DMS153 treated with DMSO at 0.1 percent for 48 hours (cell line): ENCODE measurements at regions not wholly inside any gene's neighbourhood (a gene's known extent, or its start where the extent isn't known, plus 50 kb on each side); places are given as distances from the start of the nearest gene placed in this dataset.

Experiments
- DNase-seq: peaks from one replicate; lab custom pipeline; 2025; ENCODE audit not compliant: unreplicated experiment; lab: John Stamatoyannopoulos, UW

DNA sequence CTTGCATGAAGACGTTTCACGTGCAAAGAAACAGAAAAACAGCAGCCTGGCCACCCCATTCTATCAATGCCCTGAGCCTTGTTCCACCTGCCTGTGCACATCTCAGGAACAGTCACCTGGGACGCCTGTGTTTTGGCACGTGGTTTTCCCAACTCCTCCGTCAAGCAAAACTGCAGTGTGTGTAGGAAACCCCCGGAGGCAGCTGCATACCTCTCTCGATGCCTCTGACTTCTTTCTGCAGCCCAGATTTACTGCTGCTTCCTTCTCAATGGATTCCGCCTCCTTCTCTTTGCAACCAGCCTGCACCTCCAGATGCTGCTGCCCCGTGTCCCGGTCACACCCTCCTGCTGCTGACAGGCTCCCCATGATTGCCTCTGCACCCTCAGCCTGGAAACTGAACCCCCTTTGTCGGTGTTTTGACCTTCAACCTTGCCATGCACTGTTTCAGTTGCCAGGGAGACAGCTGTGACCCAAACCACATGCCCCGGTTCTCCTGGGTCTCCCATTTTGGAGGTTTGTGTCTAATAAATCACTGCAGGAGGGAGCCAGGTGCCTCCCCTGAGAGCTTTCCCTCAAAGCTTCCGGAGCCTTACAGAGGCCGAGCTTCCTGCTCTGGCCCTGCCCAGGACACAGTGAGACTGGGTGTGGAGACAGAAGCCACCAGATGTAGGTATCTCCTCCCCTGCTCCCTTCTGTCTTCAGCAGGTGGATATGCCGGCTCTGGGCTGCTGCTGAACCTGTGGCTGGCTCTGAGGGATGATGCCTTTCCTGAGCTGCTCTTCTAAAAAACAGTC, 395.5 kb upstream of the IRX1 start:
- no peak for DNase-seq

DNA sequence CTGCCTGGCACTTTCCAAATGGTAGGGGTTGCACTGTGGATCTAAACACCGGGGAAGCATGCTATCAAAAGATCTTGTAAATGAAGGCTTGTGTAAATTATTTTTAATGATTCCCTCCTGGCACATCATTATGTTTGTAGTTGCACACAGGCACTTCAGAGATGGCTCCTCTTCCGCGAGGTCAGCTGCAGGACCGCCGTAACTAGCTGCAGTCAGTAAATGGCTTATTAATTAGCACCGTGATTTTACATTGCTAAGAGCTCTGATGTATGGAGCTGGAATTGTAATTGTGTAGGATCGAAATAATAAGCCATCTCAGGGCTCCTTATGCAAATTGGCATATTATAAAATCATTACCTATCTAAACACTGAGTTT, 397.6 kb upstream of the IRX1 start:
- no peak for DNase-seq

DNA sequence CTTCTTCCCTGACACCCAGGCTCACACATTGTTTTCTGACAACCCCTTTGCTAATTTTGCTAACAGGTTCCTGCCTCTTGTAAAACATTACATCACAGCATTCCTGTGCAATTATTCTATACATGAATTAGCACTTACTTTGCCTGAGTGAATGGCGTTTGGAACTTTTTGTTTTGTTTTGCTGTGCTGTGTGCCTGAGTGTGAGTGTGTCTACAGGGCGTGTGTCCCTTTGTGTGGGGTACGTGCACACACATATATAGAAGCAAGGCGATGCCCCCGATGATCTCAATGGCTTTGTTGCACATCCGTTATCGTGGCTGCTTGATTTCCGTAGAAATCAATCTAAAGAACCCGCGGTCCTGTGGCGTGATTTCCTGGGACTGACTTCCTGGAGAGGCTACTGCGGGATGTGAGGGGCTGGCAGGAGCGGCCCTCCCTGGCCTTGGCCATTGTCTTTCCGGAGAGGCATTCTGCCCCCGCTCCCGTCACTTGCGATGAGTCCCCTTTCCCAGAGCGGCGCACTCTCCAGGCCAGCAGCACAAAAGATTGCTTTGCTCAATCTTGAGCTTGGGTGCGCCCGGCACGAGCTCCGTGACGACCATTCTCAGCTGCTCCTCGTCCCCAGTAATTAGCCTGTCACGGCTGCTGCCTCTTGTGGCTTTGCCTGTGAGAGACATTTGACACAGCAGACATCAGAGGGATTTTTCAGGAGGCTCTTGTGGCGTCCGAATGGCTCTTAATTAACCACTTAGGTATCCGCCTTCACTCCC, 398.1 kb upstream of the IRX1 start:
- DNase-seq: peak; percentile 79

DNA sequence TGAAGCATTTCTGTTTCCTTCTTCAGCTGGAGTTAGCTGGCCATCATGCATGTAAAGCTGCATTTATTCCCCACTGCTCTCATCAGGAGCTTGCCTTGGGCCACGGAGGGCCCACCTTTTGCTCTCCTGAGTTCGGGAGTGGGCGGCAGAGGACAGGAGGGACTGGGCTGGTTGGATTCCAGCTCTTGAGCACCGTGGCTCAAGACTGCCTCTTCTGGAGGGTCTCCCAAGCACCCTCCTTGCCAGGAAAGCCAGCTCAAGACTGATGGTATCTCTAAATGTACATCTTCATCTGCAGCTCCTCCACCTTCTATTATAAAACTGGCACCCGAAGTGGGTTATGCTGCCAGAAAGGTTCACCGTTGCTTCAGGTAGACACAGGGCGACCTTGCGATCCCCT, 399.6 kb upstream of the IRX1 start:
- DNase-seq: no peak

DNA sequence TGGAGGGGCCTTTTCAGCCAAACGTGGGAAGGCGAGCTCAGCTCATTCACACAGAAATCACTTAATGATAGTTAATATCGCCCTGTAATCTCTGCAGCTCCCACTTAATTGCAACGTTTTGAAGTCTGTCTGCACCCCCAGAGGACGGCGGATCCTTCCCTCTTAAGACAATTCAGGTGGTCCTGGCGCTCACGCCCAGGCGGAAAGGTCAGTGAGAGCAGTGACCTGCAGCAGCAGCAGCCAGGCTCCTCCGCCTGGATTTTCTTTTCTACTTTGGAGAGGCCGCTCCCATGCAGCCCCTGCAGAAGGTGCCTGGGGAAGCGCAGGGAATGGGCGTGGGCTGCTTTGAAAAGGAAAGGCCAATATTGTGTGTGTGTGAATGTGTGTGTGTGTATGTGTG, 400.9 kb upstream of the IRX1 start:
- no peak for DNase-seq

DNA sequence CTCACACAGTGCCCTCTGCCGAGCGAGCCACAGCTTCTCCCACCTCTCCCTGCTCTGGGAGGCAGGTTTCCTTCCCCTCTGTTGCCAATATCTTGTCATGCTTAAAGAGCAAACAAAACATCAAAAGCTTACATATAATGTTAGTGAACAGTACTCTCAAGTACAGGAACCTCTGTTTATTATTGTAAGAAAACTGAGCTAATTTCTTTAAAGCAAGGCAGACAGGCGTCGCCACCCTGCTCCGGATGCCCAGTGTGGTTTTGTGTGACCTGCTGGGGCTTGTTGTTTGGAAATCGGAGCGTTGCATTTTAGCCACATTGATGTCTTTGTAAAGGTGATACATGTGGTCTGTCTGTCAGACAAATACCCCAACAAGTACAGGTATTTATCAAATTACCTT, 401.4 kb upstream of the IRX1 start:
- peak; percentile 19 for DNase-seq

DNA sequence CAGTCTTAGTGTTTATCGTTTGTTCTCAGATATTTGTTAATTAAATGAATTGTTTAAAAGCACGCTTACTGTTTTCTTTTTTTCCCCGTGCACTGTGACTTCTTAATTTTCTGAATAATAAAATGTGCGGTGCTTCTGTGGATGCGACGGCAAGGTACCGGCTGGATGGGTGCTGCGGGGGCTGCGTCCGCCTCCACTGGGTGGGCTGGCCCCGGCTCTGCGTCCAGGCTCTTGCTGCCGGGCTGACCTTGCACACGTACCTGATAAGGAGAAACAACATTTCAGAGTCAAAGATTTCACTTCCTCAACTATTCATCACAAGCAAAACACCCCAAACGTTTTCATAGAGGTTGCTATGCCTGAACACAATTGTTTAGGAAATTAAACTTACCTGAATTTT, 404.0 kb upstream of the IRX1 start:
- DNase-seq: no peak

DNA sequence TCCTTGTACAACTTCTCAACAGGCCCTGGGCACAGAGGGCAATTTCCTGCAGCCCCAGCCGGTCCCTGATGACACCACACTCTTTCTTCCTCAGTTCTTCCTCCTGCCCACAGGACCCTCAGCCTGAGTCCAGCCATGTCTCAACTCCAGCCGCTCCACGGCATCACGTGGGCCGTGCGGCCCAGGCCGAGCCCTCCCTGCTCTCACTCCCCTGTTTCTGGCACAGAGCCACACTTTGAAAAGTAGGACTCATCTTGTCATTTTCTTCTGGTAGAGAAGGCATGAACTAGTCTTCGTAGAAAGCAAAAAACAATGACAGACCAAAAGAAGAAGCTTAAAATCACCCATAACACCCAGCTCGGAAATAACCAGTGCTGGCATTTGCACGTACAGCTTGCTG, 404.7 kb upstream of the IRX1 start:
- no peak for DNase-seq

DNA sequence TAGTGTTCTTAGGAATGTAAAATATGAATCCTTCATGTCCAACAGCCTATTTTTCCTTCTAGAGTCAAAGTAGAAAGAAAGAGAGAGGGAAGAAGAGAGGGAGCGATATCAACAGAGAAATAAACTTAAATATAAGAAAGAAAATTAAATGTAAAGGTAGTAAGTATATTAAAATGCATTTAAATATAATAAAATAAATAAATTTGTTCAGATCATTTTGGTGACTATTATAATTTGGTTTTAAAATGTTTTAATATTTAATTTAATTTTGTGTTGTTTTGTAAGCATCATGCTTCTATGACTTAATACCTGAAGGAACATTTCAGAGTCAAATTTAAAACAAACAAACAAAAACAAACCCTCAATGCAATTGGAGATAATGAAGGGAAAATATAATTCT, 405.2 kb upstream of the IRX1 start:
- no peak for DNase-seq

DNA sequence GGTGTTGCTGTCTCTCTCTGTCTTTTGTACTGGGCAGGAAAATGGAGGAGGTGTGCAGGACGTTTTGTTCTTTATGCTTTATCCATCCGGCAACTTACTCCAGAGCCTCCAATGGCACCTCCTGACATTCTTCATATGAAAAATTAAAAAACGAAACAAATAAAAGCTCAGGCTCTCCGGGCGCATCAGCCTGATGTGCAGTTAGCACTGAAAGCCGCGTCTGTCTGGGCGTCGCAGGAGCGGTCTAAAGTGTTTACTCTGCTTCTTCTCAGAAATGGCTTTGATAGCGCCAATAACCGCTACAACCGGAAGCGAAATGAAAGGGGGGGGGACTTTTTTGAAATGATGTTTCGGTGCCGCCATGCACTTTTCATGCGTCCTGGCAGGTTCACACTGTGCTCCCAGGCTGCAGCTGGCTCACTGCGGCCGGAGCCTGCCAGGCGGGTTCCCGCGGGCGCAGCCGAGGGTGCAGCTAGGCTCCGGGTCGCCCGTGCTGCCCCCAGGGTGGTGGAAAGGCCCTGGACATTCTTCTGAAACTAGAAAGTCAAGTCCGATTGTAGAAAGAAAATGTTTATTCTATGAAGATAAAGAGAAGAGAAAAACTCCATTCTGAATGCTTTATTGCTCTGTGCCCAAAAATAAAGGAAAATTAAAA, 407.7 kb upstream of the IRX1 start:
- DNase-seq: peak; percentile 76

DNA sequence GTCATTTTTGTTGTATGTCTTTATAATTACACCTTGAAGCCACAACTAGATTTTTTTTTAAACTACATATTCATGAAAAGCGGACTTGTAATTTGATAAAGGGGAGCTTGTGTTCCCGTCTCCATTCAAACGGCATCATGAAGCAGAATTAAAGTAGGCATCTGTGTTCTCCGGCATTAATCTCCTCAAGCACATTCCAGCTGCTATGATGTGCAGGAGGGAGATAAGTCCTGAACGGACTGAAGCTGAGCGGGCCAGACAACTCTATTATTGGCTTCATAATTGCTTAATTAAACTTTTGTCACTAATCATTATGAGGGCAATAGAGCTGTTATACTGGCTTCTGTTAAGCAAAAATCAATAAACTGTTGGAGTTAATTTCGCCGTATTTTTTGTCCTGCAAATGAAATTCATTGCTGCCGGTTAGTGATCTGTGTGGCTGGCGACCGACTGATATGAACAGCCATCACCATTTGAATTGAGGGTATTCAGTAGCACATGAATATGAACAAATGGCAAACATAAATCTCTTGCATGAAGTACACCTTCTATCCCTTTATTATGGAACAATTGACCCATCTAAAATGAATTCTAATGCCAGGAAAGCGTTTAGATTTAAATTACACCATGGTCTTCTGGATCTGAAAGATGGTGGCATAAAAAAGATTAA, 408.8 kb upstream of the IRX1 start:
- DNase-seq: no peak

DNA sequence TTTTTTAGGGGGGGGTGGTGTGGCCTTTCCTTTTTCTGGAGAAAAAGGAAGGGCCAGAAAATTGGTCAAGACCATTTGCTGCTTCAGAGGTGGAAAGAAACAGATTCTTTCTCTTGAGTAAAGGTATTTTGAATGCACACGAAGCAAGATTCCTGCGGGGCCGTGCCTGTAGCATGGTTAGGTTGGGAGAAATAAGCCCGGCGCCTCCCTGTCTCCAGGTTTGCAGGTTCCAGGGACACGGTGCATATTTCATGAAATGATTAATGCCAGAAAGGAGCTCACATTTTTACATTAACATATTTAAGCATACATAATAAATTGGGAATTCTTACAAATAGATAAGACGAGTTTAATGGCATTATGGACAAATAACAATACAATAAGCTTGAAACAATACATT, 409.5 kb upstream of the IRX1 start:
- DNase-seq: no peak

DNA sequence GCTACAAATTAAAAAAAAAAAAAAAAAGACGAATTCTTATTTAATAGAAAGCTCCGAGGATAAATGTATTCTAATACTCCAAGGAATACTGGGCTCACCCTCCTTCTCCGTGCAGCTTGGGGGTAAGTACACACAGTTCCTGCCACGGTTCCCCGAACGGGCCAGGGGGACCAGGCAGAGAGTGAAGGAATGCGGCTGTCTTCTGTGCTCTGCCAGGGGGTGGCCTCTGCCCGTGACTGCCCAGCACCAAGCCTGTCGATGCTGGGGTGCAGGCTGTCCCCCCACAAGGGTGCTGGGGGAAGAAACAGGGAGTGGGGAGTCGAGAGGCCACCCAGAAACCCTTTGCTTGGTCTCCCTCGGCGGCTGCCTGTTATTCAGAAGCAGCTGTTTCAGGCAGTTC, 410.1 kb upstream of the IRX1 start:
- no peak for DNase-seq

DNA sequence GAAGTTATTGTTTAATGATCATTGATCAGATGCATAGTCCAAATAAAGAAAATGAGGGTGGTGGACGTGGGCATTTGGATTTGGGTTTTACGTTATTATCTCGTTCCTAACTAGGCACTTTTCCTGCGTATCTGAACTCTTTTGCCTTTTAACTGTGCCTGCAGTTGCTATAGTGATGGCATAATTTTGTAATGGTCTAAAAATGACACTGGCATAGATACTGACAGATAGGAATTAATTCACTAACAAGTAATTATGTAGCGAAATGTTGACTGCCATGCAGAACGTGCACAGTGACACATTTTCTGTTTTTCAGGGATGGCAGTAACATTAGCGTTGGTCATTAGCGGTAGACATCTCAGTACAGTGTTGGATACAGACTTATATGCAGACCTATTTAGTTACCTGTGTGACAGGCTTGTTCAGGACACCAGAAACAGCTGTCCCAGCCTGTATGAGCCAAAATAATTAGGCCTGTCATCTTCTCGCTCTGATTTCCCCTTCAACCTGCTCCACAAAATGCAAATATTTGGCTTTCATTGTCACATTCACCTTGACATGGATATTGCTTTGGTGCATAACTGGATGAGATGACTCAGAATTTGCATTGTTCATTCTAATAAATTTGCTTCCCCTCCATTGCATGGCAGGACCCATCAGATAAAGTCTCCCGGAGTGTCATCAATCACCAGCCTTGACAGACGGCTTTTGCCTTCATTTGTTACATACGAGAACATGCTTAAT, 413.3 kb upstream of the IRX1 start:
- no peak for DNase-seq

DNA sequence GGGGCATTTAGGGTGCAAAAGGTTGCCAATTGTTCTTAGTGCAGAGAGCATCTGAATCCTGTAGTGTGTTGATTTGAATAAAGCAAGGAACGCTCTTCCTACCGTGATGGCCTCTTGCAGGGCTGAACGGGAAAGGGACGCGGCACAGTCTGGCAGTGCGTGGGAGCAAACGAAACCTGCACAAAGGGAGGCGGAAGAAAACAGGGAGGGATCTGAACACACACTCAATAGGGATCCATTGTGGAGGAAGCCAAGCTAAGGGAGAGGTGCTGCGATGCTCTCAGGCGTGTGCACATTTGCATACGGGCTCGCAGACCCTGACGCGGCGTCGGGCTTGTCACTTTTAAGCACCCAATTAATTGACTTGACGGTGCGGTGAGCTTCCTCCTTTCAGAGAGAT, 414.0 kb upstream of the IRX1 start:
- DNase-seq: no peak

DNA sequence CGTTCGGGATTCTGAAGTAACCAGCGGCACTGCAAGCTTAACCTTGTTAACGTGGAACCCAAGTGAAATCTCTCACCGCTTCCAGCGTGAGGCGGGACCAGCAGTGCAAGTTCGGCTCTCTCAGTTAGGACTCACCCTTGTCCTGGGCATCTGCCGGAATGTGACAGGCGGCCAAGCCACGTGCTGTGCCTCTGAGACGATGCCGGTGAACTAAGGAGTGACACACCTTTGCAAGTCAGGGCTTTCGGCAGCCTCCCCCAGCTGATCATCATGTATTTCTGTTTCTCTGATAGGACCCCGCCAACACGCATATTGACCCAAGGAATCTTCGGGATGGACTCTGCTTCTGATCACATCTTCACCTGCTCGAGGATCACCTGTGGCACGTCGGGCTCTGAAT, 415.0 kb upstream of the IRX1 start:
- no peak for DNase-seq

DNA sequence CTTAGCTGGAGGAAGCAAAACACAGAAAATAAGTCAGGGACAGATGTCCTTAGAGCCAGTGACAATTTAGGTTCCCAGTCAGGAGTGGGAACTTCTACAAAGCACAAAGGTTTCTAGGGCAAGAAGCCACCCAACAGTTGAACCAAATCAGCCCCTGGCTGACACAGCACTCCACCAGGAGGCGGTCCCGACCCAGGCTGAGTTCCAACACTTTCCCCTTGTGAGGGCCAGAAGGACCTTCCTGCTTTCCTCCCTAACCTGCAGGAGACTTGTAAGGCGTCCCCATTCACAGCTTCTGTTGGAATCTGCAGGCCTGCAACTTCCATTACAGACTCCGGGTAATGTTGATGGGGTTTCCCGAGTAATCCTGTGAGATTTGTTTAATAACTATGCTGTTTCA, 416.4 kb upstream of the IRX1 start:
- DNase-seq: no peak

DNA sequence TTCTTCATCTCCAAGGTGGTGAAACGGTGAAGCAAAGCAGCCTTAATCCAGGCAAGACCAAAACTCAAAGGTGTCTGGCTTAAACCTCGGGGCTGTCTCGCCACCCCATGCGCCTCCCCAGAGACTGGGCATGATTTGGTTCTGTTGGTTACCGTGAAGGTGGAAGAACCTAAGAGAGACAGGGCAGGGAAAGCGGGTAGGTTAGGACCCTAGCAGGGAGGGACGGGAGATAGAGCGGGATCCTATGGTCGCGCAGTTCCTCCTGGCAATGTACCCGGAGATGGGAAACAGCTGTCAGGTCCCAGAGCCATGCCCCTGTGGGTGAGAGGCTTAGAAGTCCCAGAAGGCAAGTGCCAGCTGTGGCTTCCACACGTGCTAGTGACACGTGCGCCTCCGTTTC, 418.3 kb upstream of the IRX1 start:
- no peak for DNase-seq

DNA sequence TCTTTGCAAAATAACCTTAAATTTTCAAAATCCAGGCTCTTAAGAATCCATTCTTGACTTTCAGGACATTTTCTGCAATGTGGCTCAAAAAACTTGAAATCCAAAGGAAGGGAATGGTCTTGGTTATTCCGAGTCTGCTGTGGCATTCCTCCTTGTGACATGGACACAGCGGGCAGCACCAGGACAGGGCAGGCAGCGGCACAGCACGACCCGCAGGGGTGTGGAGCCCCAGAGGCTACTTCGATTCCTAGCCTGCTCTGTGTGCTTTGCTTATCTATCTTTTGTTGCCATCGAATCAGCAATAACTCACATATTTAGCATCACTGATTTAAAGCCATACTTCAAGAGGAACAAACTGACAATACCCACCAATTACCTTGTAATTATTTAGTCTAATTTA, 420.2 kb upstream of the IRX1 start:
- no peak for DNase-seq

DNA sequence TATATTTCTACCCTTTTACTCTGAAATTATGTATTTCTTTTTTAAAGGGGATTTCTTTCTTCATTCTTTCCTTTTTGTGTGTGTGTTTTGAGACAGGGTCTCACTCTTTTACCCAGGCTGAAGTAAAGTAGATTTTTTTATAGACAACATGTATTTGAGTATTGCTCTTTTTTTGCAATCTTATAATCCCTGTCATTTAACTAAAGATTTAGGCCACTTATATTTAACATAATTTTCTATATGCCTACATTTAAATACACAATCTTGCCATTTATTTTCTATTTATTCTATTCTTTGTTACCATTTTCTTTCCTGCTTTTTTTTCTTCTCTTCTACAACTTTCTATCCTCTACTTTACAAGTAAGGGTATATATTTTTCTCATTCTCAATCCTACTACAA, 416.0 kb upstream of the IRX2 start:
- no peak for DNase-seq

DNA sequence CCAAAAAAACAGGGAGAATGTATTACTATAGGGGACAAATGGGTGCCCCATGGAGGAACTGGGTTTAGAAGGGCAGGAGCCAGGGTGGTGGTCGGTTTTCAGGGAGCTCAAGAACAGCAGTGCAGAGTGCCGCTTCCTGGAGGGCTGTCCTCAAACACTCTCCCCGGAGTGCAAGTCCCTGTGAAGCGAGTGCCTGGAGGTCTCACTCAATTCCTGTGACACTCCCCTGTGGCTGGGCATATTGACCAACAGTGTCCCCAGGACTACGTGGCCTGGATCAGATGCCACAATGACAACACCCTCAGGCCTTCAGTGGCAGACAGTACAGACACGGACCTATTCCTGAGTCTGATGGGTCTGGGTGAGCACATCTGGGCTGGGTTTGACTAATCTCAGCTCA, 412.1 kb upstream of the IRX2 start:
- no peak for DNase-seq
